Loucy (cell line): ENCODE measurements at regions not wholly inside any gene's neighbourhood (a gene's known extent, or its start where the extent isn't known, plus 50 kb on each side); places are given as distances from the start of the nearest gene placed in this dataset.

Experiments
- H2AFZ ChIP-seq: fragments of 200-600 bp; sonication (generic); 2 replicates; pipeline ENCODE4 v1.6.0; 2016; ENCODE audit warnings: antibody characterized with exemption, mild to moderate bottlenecking, low read length, moderate library complexity
- H3F3A ChIP-seq: fragments of 200-600 bp; 2 replicates; pipeline ENCODE4 v1.6.0; 2016; ENCODE audit warnings: antibody characterized with exemption, low read depth, mild to moderate bottlenecking
- H3K27me3 ChIP-seq: fragments of 200-600 bp; sonication (generic); 2 replicates; pipeline ENCODE4 v1.6.1; 2014; ENCODE audit warnings: low read length, mild to moderate bottlenecking; ENCODE audit not compliant: insufficient read depth, poor library complexity, severe bottlenecking
- H3K36me3 ChIP-seq: fragments of 200-600 bp; sonication (generic); 2 replicates; pipeline ENCODE4 v1.6.1; 2016; ENCODE audit warnings: low read length; ENCODE audit not compliant: insufficient read depth
- H3K4me1 ChIP-seq: fragments of 200-600 bp; sonication (generic); 2 replicates; pipeline ENCODE4 v1.5.1; 2014; ENCODE audit warnings: low read length, mild to moderate bottlenecking; ENCODE audit not compliant: insufficient read depth, poor library complexity, severe bottlenecking
- H3K4me2 ChIP-seq: fragments of 200-600 bp; sonication (generic); 2 replicates; pipeline ENCODE4 v1.6.0; 2014; ENCODE audit warnings: antibody characterized with exemption, low read length, low read depth, mild to moderate bottlenecking; ENCODE audit not compliant: poor library complexity, severe bottlenecking
- H3K4me3 ChIP-seq: fragments of 200-600 bp; sonication (generic); 2 replicates; pipeline ENCODE4 v1.5.1; 2014; ENCODE audit warnings: low read length, mild to moderate bottlenecking, mixed read lengths; ENCODE audit not compliant: poor library complexity, severe bottlenecking
- H3K79me2 ChIP-seq: fragments of 200-600 bp; sonication (generic); 2 replicates; pipeline ENCODE4 v1.6.1; 2014; ENCODE audit warnings: low read length; ENCODE audit not compliant: insufficient read depth
- H3K9ac ChIP-seq: fragments of 200-600 bp; sonication (generic); 2 replicates; pipeline ENCODE4 v1.6.0; 2014; ENCODE audit warnings: mild to moderate bottlenecking, low read depth, low read length, moderate library complexity; ENCODE audit not compliant: poor library complexity, severe bottlenecking
- H3K9me2 ChIP-seq: fragments of 200-600 bp; sonication (generic); replicated peaks from 2 replicates; pipeline ENCODE4 v1.6.1; 2016; ENCODE audit warnings: low read depth, low read length, mixed read lengths
- H3K9me3 ChIP-seq: fragments of 200-600 bp; sonication (generic); 2 replicates; pipeline ENCODE4 v1.6.1; 2014; ENCODE audit warnings: mild to moderate bottlenecking, antibody characterized with exemption, low read length, low read depth; ENCODE audit not compliant: insufficient read depth
- H4K20me1 ChIP-seq: fragments of 200-600 bp; sonication (generic); 2 replicates; pipeline ENCODE4 v1.6.0; 2014; ENCODE audit warnings: antibody characterized with exemption, low read length, mild to moderate bottlenecking; ENCODE audit not compliant: insufficient read depth, poor library complexity, severe bottlenecking
- CTCF ChIP-seq: fragments of 200-600 bp; sonication (generic); conservative IDR thresholded peaks from 2 replicates; pipeline ENCODE4 v1.5.1; 2014; ENCODE audit warnings: mild to moderate bottlenecking, antibody characterized with exemption, low read length
- EZH2phosphoT487 ChIP-seq: fragments of 200-600 bp; IDR thresholded peaks from 2 replicates; pipeline ENCODE4 v1.6.1; 2018; ENCODE audit warnings: antibody characterized with exemption, mild to moderate bottlenecking, moderate library complexity, borderline replicate concordance

- no peaks in the 10 kb centered on the region for H3K9me3 ChIP-seq
These were observed 132.8 kb upstream of the ECI2 start for GRCh38 chr6:4268171-4268570.

GRCh38 chr6:4265740-4266139 is 130.4 kb upstream of the ECI2 start:
- Histone ChIP-seq H3K27me3 (no peaks in the 10 kb centered on the region), H3K79me2 (no peaks in the 10 kb centered on the region), H3K9me3 (no peaks in the 10 kb centered on the region), H3K9ac (no peak overlapping the region), H4K20me1 (no peaks in the 10 kb centered on the region), H3K4me3 (no peak overlapping the region), H3F3A (no peaks in the 10 kb centered on the region), H3K36me3 (no peaks in the 10 kb centered on the region), H3K4me2 (no peak overlapping the region), H3K4me1 (no peaks in the 10 kb centered on the region), H2AFZ (no peak overlapping the region), H3K9me2 (no peaks in the 10 kb centered on the region)
- no peak for TF ChIP-seq EZH2phosphoT487
- no peak for TF ChIP-seq CTCF

More at GRCh38 chr6:4268171-4268570, 132.8 kb upstream of the ECI2 start:
- TF ChIP-seq CTCF: no peak
- TF ChIP-seq EZH2phosphoT487: no peak
- no peaks in the 10 kb centered on the region for H3K4me1 ChIP-seq
- H3K27me3 ChIP-seq: no peaks in the 10 kb centered on the region
- no peak overlapping the region for H3K9ac ChIP-seq
- no peaks in the 10 kb centered on the region for H3K36me3 ChIP-seq
- H3K79me2 ChIP-seq: no peaks in the 10 kb centered on the region
- H3K4me3 ChIP-seq: no peak overlapping the region
- H3K4me2 ChIP-seq: no peak overlapping the region
- H4K20me1 ChIP-seq: no peaks in the 10 kb centered on the region
- H3K9me2 ChIP-seq: no peaks in the 10 kb centered on the region
- H2AFZ ChIP-seq: no peak overlapping the region
- no peaks in the 10 kb centered on the region for H3F3A ChIP-seq

- Histone ChIP-seq H3K79me2 (no peaks in the 10 kb centered on the region), H3K9me3 (no peaks in the 10 kb centered on the region), H3K9me2 (no peaks in the 10 kb centered on the region), H3F3A (no peaks in the 10 kb centered on the region), H3K36me3 (no peaks in the 10 kb centered on the region), H3K27me3 (no peaks in the 10 kb centered on the region), H4K20me1 (no peaks in the 10 kb centered on the region), H3K4me2 (no peak overlapping the region), H3K4me3 (no peak overlapping the region), H3K9ac (no peak overlapping the region), H2AFZ (no peak overlapping the region), H3K4me1 (no peaks in the 10 kb centered on the region)
- TF ChIP-seq EZH2phosphoT487: no peak
- TF ChIP-seq CTCF: no peak
These were observed 129.2 kb upstream of the ECI2 start for GRCh38 chr6:4264601-4265000.
